Cardiac muscle cell (in vitro differentiated cells and primary cell): ENCODE measurements at regions not wholly inside any gene's neighbourhood (a gene's known extent, or its start where the extent isn't known, plus 50 kb on each side); places are given as distances from the start of the nearest gene placed in this dataset.

Experiments
- DNase-seq, 2 donors: peaks; one replicate each; pipeline versions ENCODE4 v3.0.0 to v3.0.0-alpha.2; 2010 to 2017; ENCODE audit warnings: low read depth in 1 of 2, low spot score in 1 of 2
- H3K27ac ChIP-seq: fragments of 200-600 bp; sonication (generic); 2 replicates; pipeline ENCODE4 v1.5.1; 2016
- H3K27me3 ChIP-seq: fragments of 200-600 bp; sonication (generic); 2 replicates; pipeline ENCODE4 v1.6.0; 2016; ENCODE audit warnings: control low read depth
- H3K36me3 ChIP-seq: fragments of 200-600 bp; sonication (generic); 2 replicates; pipeline ENCODE4 v1.5.1; 2016; ENCODE audit warnings: control low read depth
- H3K4me1 ChIP-seq: fragments of 200-600 bp; sonication (generic); 2 replicates; pipeline ENCODE4 v1.8.1; 2017; ENCODE audit warnings: low read depth, mild to moderate bottlenecking, mixed run types
- H3K4me3 ChIP-seq: fragments of 200-600 bp; sonication (generic); 2 replicates; pipeline ENCODE4 v1.5.1; 2016; ENCODE audit warnings: mild to moderate bottlenecking
- H3K9me3 ChIP-seq: fragments of 200-600 bp; sonication (generic); 2 replicates; pipeline ENCODE4 v1.5.1; 2017; ENCODE audit warnings: low read depth, mild to moderate bottlenecking, control low read depth
- TF ChIP-seq, protein P1 (sequence below): IDR thresholded peaks from 2 replicates; pipeline ENCODE4 v1.5.1; 2012; ENCODE audit warnings: low read depth, mild to moderate bottlenecking, low read length

- DNase-seq = no peak
- no peak overlapping the region for H3K4me3 ChIP-seq
- no peaks in the 10 kb centered on the region for H3K9me3 ChIP-seq
- no peak overlapping the region for H3K27ac ChIP-seq
- TF ChIP-seq, protein P1, sequence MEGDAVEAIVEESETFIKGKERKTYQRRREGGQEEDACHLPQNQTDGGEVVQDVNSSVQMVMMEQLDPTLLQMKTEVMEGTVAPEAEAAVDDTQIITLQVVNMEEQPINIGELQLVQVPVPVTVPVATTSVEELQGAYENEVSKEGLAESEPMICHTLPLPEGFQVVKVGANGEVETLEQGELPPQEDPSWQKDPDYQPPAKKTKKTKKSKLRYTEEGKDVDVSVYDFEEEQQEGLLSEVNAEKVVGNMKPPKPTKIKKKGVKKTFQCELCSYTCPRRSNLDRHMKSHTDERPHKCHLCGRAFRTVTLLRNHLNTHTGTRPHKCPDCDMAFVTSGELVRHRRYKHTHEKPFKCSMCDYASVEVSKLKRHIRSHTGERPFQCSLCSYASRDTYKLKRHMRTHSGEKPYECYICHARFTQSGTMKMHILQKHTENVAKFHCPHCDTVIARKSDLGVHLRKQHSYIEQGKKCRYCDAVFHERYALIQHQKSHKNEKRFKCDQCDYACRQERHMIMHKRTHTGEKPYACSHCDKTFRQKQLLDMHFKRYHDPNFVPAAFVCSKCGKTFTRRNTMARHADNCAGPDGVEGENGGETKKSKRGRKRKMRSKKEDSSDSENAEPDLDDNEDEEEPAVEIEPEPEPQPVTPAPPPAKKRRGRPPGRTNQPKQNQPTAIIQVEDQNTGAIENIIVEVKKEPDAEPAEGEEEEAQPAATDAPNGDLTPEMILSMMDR = no peak
- H3K27me3 ChIP-seq = no peaks in the 10 kb centered on the region
- no peaks in the 10 kb centered on the region for H3K4me1 ChIP-seq
- H3K36me3 ChIP-seq = no peaks in the 10 kb centered on the region
These were observed 630.7 kb downstream of the ZEB2 start for GRCh38 chr2:143889216-143889615.

DNA sequence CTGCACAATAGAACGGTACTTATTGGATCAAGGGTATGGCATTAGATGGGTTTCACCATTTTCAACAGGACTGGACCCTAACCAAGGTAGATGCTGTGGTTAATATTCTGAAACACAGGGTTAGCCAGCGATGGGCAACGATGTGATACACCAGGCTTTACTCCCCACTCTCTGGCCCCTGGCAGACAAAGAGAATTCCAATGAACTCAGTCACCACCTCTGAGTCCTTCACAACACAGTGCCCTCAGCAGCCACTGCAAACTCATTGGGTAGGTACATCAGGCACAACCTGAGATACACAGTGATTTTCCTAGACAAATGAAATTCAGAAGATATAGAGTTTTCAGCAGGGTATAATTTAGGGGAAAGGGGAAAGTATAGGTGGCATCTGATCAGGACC lies 634.5 kb downstream of the ZEB2 start:
- TF ChIP-seq, protein P1 = no peak
- H3K4me1 ChIP-seq = no peaks in the 10 kb centered on the region
- H3K36me3 ChIP-seq = no peaks in the 10 kb centered on the region
- no peak overlapping the region for H3K4me3 ChIP-seq
- no peaks in the 10 kb centered on the region for H3K27me3 ChIP-seq
- DNase-seq = no peak
- no peaks in the 10 kb centered on the region for H3K9me3 ChIP-seq
- no peak overlapping the region for H3K27ac ChIP-seq

DNA sequence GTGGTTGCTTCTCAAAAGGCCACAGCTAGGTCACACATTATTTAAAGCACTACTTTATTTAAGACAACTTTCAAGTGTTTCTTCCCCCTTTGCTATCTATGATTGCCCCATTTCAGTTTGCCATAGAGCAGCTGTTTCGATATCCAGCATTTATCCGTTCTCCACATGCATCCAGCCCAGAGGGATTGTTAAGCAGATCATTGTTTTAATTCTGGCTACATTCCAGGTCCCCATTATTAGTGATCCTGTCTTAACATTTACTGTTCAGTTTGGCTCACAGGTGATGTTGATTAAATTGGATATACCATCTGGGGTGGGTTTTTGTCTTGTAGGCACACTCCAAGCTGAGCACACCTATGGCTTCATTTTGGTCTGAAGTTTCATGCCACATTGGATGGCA lies 638.7 kb downstream of the ZEB2 start:
- Histone ChIP-seq H3K27ac (no peak overlapping the region), H3K36me3 (no peaks in the 10 kb centered on the region), H3K4me3 (no peak overlapping the region), H3K9me3 (no peaks in the 10 kb centered on the region), H3K4me1 (no peaks in the 10 kb centered on the region), H3K27me3 (no peaks in the 10 kb centered on the region)
- DNase-seq = no peak
- TF ChIP-seq, protein P1 = no peak

GRCh38 chr2:143877876-143878530 lies 641.9 kb downstream of the ZEB2 start:
- Histone ChIP-seq H3K36me3 (no peaks in the 10 kb centered on the region), H3K9me3 (no peaks in the 10 kb centered on the region), H3K4me3 (no peak overlapping the region), H3K27ac (no peak overlapping the region), H3K27me3 (no peaks in the 10 kb centered on the region), H3K4me1 (no peaks in the 10 kb centered on the region)
- TF ChIP-seq, protein P1 = no peak
- no peak for DNase-seq

DNA sequence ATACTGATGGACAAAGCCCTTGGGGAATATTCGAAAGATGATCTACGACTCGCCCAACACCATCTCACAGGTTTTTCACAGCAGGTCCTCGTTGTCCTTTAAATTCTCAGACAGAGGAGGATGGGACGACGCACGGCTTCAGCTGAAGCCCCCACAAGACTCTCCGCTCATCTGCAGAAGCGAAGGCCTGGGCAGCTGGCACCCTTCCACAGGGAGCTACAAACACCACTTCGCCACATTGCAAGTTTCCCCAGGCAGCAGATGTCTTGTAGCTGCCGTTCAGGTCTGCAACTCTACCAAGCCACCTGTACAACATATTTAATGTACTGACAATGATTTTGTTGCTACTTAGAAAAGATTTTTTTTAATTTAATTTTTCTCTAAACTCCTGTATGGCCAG lies 642.9 kb downstream of the ZEB2 start:
- TF ChIP-seq, protein P1 = no peak
- DNase-seq = no peak
- no peaks in the 10 kb centered on the region for H3K36me3 ChIP-seq
- no peak overlapping the region for H3K27ac ChIP-seq
- H3K9me3 ChIP-seq = no peaks in the 10 kb centered on the region
- no peaks in the 10 kb centered on the region for H3K27me3 ChIP-seq
- no peaks in the 10 kb centered on the region for H3K4me1 ChIP-seq
- no peak overlapping the region for H3K4me3 ChIP-seq
